K562 (cell line): ENCODE measurements at regions not wholly inside any gene's neighbourhood (a gene's known extent, or its start where the extent isn't known, plus 50 kb on each side); places are given as distances from the start of the nearest gene placed in this dataset.

Source experiments
- ATF2 ChIP-seq: sonication (generic); formaldehyde crosslinking; IDR thresholded peaks from 2 replicates; pipeline ENCODE4 v1.8.1; 2022; ENCODE audit warnings: missing genetic modification reagents
- C11orf30 ChIP-seq: fragments of 450-650 bp; IDR thresholded peaks from 2 replicates; pipeline ENCODE4 v1.6.1; 2016; ENCODE audit warnings: low read depth, mild to moderate bottlenecking
- CHD1 ChIP-seq: fragments of 200-600 bp; sonication (generic); IDR thresholded peaks from one replicate; pipeline ENCODE4 v1.6.1; 2012; ENCODE audit warnings: mild to moderate bottlenecking, moderate library complexity, low read length, inconsistent platforms
- CSDE1 ChIP-seq, 2 experiments: fragments of 450-650 bp; IDR thresholded peaks; 2 replicates each; pipeline ENCODE4 v1.6.1; 2016; ENCODE audit warnings: mild to moderate bottlenecking in 1 of 2
- ELF1 ChIP-seq: fragments of 200-800 bp; sonication (Bioruptor generic); IDR thresholded peaks from 2 replicates; pipeline ENCODE4 v1.6.1; 2016; ENCODE audit warnings: missing genetic modification characterization, missing compliant biosample characterization
- ETS1 ChIP-seq: conservative IDR thresholded peaks from 2 replicates; pipeline ENCODE4 v1.6.1; 2011; ENCODE audit warnings: low read depth, mild to moderate bottlenecking, low read length; ENCODE audit not compliant: control insufficient read depth
- ETV5 ChIP-seq: sonication (generic); formaldehyde crosslinking; IDR thresholded peaks from 2 replicates; pipeline ENCODE4 v1.4.0; 2020; ENCODE audit warnings: low read depth, mild to moderate bottlenecking, missing genetic modification reagents
- HBP1 ChIP-seq: fragments of 450-650 bp; formaldehyde crosslinking; IDR thresholded peaks from 2 replicates; pipeline ENCODE4 v1.4.0; 2022; ENCODE audit warnings: missing genetic modification characterization
- HDAC2 ChIP-seq: fragments of 450-650 bp; IDR thresholded peaks from 2 replicates; pipeline ENCODE4 v1.6.1; 2016; ENCODE audit warnings: mild to moderate bottlenecking
- HLTF ChIP-seq: fragments of 450-650 bp; IDR thresholded peaks from 2 replicates; pipeline ENCODE4 v1.6.1; 2016
- HNRNPLL ChIP-seq: fragments of 200-400 bp; formaldehyde crosslinking; IDR thresholded peaks from 2 replicates; pipeline ENCODE4 v1.6.1; 2017; ENCODE audit warnings: low read length, low read depth, mild to moderate bottlenecking; ENCODE audit not compliant: poor library complexity, severe bottlenecking
- JUND ChIP-seq, 2 experiments: IDR thresholded peaks; 2 replicates in 1 of 2; 3 replicates in 1 of 2; pipeline ENCODE4 v1.6.1; 2011; ENCODE audit warnings: borderline replicate concordance in 2 of 2, low read depth in 2 of 2, low read length in 2 of 2, improper control_type of control experiment in 1 of 2, missing biosample characterization in 1 of 2, missing genetic modification characterization in 1 of 2, missing genetic modification reagents in 1 of 2
- KAT7 ChIP-seq: sonication (generic); formaldehyde crosslinking; IDR thresholded peaks from 2 replicates; pipeline ENCODE4 v1.8.0; 2022; ENCODE audit warnings: missing genetic modification reagents, mild to moderate bottlenecking, borderline replicate concordance
- POLR2AphosphoS5 ChIP-seq: IDR thresholded peaks from 2 replicates; pipeline ENCODE4 v1.6.1; 2011; ENCODE audit warnings: mild to moderate bottlenecking, low read depth, low read length, moderate library complexity; ENCODE audit not compliant: control insufficient read depth, insufficient read depth
- PTBP1 ChIP-seq: fragments of 200-400 bp; formaldehyde crosslinking; IDR thresholded peaks from 2 replicates; pipeline ENCODE4 v1.6.1; 2017; ENCODE audit warnings: low read depth, low read length
- SREBF1 ChIP-seq: fragments of 150-350 bp; IDR thresholded peaks from 2 replicates; pipeline ENCODE4 v1.6.1; 2014; ENCODE audit warnings: antibody characterized with exemption, low read depth, low read length, borderline replicate concordance
- THRB ChIP-seq: fragments of 450-650 bp; formaldehyde crosslinking; conservative IDR thresholded peaks from 2 replicates; pipeline ENCODE4 v1.4.0; 2022; ENCODE audit warnings: mild to moderate bottlenecking, missing genetic modification characterization
- TRIM28 ChIP-seq: fragments of 450-650 bp; IDR thresholded peaks from 2 replicates; pipeline ENCODE4 v1.6.1; 2017
- ZBED1 ChIP-seq: IDR thresholded peaks from 2 replicates; pipeline ENCODE4 v1.6.1; 2014
- ZNF785 ChIP-seq: fragments of 250-450 bp; sonication (Bioruptor Pico); IDR thresholded peaks from 2 replicates; pipeline ENCODE4 v1.4.0; 2020; ENCODE audit warnings: mild to moderate bottlenecking

- no peak for TF ChIP-seq ZNF785 (CRISPR knock-in tag)
- TF ChIP-seq ETS1 = no peak
- TF ChIP-seq CHD1 = no peak
- TF ChIP-seq CSDE1 (IDR thresholded peaks at IDR 0.05) = peak; percentile 31 to 63; a peak in 1 of 4 replicates
- TF ChIP-seq ZBED1 = no peak
- TF ChIP-seq HNRNPLL = no peak
- TF ChIP-seq JUND (IDR thresholded peaks at IDR 0.05; ENCODE audit: borderline replicate concordance, low read depth, low read length) = no peak
- no peak for TF ChIP-seq JUND (tag; IDR thresholded peaks at IDR 0.05; ENCODE audit: borderline replicate concordance, low read depth, low read length)
- TF ChIP-seq PTBP1 = no peak
- peak; percentile 48; the same call in 1 of the 2 replicates for TF ChIP-seq HBP1
- TF ChIP-seq C11orf30 = no peak
- TF ChIP-seq ATF2 (CRISPR knock-in tag) = no peak
- no peak for TF ChIP-seq POLR2AphosphoS5
- TF ChIP-seq TRIM28 = no peak
- no peak for TF ChIP-seq SREBF1
- no peak for TF ChIP-seq KAT7 (CRISPR knock-in tag)
- 0 out of 2 replicates have a peak, but pooled peaks have one; percentile 75 for TF ChIP-seq HLTF
- TF ChIP-seq THRB (CRISPR knock-in tag) = 0 out of 2 replicates have a peak, but pooled peaks have one; percentile 20
- TF ChIP-seq HDAC2 = peak; percentile 31; the same call in 1 of the 2 replicates
- no peak for TF ChIP-seq ETV5 (CRISPR knock-in tag)
- no peak for TF ChIP-seq ELF1 (tag)
Measured at GRCh38 chr1:861714-862113, 62.0 kb upstream of the SAMD11 start (continued).
